CD4-positive, alpha-beta T cell treated with Interleukin-1 beta for 1 hour (primary cell): ENCODE measurements at regions not wholly inside any gene's neighbourhood (a gene's known extent, or its start where the extent isn't known, plus 50 kb on each side); places are given as distances from the start of the nearest gene placed in this dataset.

Experiments
- DNase-seq, 2 donors: peaks; one replicate each; pipeline ENCODE4 v3.0.0-alpha.2; 2020 to 2022

GRCh38 chr18:39913672-39914366 is 2041.2 kb upstream of the PIK3C3 start:
- DNase-seq = no peak

DNA sequence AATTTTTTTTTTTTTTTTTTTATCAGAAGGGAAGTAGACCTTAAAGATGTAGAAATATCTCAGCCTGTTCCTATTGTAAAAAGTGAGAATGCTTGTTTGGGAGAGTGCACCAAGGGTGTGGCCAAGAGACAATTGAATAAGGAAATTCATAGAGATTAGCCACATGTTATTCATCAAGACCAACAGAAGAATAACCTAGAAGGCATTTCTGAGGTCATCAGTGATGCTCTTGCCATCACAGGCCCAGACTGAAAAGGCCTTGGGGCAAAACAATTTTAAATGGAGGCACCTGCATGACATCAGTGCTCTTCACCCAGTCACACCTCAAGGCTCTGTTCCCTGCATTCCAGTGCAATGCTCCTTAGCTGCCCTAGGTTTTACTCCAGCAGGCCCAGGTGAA is 2043.3 kb upstream of the PIK3C3 start:
- no peak for DNase-seq

DNA sequence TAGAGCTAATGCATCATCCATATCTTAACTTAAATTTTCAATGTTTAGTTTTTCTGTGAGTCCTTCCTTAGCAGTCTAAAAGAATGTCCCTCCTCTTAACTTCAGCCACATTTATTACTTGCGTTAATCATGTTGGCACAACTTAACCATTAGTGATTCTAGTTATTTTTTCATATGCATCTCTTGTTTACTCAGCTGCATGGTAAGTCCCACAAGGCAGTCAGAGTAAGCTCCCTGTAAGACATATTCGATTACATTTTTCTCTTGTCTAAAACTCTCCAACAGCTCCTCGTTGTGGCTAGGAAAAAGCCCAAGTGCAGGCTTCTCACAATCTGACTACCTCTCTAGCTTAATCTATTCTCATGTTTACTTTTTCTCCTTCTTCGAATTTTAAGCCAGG is 2045.3 kb upstream of the PIK3C3 start:
- no peak for DNase-seq

GRCh38 chr18:39886136-39886535 is 2068.9 kb upstream of the PIK3C3 start:
- no peak for DNase-seq

DNA sequence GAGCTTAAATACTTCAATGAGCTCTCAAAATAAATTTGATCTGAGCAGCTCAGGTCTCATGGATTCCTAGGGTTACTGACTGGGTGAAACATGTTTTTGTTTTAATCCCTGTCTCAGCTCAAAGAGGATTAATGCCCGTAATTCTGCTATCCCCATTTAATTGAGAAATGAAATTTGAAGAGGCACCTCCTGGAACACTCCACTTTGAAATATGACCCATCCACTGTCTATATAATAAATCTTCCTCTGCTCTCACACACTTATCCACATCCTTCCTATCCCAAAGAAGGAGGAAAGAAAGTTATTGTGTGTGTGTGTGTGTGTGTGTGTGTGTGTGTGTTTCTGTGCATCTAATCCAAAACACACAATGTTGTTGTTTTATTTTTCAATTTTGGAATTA is 2082.4 kb upstream of the PIK3C3 start:
- no peak for DNase-seq

GRCh38 chr18:39871961-39872360 is 2083.1 kb upstream of the PIK3C3 start:
- DNase-seq = no peak

- DNase-seq = no peak
Observed at GRCh38 chr18:39870591-39870990, 2084.4 kb upstream of the PIK3C3 start.

- no peak for DNase-seq
Observed at GRCh38 chr18:39863916-39864315, 2091.1 kb upstream of the PIK3C3 start.

GRCh38 chr18:39862341-39862740 is 2092.7 kb upstream of the PIK3C3 start:
- DNase-seq = no peak

DNA sequence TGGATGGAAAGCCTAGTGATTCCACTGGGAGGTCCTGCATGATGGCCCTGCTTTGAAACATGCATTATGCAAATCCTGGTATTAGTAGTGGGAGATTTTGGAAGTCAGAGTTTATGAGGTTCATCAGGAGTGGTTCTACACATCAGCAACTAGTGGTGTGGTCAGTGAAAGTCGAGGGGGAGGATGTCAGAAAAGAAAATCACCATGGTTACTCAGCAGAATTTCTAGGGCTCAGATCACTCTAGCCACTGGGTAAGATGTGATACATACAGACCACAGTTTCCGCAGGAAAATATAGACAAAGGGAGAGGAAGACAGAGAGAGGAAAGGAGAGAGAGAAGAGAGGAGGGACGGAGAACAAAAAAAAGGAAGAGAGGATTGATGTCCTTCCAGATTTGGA is 2100.7 kb upstream of the PIK3C3 start:
- DNase-seq = no peak

DNA sequence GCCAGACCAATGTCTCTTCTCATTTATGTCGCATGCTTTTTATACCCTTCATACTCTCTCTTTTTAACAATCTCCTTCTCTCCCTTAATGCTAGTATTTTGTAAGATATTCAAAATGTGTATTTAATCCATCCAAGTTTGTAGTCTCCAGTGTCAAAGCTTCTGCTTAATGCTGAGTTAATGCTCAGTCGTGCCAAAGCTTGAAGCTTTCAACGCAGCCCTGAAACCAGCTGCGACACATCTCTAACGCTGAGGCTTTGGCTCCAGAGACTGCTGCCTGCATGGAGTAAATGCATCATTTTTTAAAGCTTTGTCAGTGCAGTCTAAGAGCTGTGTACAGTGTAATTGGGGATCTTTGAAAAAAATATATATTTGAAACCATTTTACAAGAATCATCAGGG is 2108.8 kb upstream of the PIK3C3 start:
- DNase-seq = no peak

- no peak for DNase-seq
Observed at GRCh38 chr18:39845631-39846030, 2109.4 kb upstream of the PIK3C3 start.

GRCh38 chr18:39845106-39845505 is 2109.9 kb upstream of the PIK3C3 start:
- DNase-seq = no peak

- no peak for DNase-seq
Observed at GRCh38 chr18:39843546-39843945, 2111.5 kb upstream of the PIK3C3 start.

DNA sequence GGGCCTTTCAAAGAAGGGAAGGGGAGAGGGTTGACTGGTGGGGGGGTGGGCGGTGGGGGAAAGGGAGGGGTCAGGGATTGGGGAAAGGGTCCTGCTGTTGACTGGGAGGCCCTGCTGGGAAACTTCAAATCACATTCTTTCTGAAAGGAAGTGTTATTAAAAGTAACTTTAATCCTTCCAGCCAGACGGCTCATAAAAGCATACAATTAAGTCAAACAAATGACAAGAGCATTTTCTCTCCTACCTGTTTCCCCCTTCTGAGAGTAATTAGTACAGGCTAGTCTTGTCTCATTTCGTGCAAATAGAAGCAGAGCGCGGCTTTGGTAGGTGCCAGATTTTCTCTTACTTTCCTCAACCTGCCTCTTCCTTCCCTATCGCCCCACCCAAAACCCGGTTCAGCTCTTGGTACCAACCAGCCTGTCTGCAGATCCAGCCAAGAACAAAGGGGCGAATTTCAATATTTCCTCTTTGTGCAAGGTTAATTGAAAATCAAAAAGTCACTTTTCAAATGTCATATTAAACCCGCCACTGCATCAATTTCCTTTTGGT is 2112.6 kb upstream of the PIK3C3 start:
- DNase-seq = no peak

- peak in 1 of 2 donors; percentile 1 for DNase-seq
Observed at GRCh38 chr18:39841482-39842365, 2113.3 kb upstream of the PIK3C3 start.

DNA sequence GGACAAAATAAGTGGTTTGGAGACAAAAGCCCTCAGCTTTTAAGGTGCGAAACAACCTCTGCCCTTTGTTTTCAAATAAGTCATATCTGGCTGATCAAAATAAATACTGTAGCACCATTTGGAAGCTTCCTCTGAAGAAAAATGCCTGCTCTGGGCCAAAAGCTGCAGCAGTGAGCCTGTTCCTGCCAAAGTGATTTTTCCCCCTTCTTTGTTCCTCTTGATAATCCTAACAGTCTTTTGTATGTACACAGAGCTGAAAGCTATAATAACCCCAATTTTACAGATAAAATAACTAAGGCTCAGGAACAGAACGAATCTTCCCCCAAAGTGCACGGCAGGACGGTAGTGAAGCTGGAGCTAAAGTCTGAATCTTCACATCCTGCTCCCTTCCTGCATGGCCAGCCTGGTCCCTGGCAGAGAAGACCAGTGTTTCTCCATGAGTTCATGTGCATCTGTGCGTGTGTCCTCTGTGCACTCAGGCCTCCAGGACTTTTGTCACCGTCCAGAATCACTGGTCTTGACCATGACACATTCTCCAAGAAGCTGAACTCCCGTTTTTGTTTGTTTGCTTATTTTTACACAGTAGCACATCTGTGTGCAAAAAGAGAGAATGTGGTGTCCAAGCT is 2114.1 kb upstream of the PIK3C3 start:
- DNase-seq = no peak

DNA sequence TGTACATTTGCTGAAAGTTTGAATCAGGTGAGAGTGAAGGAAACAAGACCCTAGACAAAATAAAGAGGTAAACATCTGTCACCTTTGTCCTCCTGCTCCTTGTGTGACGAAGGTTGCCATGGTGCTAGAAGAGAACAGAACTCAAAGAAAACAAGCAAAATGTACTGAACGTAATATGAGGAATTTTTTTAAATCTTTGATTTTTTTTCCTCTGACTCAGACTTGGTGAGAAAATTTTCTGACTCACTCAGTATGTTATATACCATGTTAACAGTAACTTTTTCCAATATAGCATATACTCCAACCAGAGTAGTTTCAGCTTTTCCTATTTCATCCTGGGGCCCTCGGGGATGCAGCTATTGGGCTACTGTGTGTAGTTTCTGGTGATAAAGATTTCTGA is 2114.6 kb upstream of the PIK3C3 start:
- DNase-seq = no peak

DNA sequence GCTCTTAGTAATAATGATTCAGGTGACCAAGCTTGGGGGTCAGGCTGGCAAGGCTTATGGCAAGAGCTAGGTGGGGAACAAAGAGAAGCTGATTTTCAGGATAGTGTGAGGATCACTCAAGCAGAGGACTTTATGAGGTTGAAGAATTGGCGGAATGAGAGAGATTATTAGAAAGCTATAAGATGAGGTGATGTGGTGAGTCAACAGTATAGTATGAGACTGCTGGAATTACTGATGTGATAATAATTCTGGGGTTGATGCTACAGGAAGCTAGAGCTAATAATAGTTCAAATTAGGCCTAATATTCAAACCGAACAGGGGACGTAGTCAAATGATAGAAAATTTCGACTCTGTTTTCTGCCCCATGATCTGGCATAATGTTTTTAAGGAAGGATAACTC is 2115.3 kb upstream of the PIK3C3 start:
- no peak for DNase-seq

DNA sequence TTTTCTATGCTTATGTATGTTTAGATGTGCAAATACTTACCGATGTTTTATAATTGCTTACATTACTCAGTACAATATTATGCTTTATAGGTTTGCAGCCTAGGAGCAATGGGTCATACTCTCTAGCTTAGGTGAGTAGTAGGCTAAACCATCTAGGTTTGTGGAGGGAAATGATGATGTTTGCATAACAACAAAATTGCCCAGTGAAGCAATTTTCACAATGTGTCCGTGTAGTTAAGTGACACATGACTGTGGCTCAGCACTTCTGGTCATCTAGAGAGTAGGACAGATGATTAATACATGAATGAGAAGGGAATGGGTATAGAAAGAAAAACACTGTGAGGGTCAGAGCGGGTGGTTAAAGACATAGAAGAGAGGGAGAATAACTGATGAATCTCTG is 2116.2 kb upstream of the PIK3C3 start:
- DNase-seq = no peak

DNA sequence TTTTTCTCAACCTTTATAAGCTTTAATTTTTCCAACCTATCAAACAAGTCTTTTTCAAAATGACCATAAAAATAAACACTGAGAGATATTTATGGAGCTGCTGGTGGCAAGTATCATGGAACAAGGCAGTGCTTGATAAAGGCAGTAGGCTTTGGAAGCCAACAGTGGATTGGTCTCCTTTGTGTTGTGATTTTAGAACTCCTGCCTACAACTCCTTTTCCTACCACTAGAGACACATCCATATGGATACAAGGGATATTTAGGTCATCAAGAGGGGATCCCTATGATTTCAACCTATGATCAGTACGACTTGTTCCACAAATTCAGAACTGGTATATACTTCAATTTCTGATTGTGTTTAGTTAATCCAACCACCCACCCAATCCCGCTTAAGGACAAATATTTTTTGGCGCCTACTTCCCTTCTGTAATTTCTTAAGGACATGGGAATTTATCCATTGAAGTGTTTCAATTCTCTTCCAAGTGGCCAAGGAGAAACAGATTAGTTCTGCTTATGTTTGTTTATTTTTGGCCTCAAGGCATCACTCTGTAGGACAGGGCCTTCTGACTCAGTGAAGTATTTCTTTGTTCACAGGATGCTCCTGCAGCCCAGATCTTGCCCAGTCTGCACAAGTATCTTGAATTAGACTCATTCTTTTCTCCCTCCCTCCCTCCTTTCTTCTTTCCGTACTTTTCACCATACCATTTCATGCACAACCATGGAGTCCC is 2119.6 kb upstream of the PIK3C3 start:
- DNase-seq = no peak

DNA sequence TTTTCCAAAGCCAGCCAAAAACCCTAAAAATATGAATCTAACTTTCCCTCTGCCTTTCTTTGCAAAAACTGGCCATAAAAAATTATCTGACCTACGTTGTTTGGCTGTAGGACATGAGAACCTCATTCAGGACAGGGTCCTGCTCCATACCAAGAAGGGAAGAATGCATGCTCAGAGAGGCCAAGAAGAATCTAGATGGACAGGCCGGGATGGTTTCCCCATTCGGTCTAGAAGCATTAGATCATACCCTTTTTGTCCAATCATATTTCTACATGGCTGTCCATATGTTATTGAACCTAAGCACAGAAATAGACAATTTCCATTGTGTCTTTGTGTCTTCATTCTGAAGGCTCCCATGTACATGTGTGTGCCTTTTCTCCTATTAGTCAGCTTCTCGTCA is 2120.4 kb upstream of the PIK3C3 start:
- no peak for DNase-seq
